GM13976 (cell line): ENCODE measurements at regions not wholly inside any gene's neighbourhood (a gene's known extent, or its start where the extent isn't known, plus 50 kb on each side); places are given as distances from the start of the nearest gene placed in this dataset.

Source experiments
- DNase-seq: peaks from one replicate; pipeline ENCODE4 v3.0.0; 2012; ENCODE audit warnings: low spot score
- in situ Hi-C: fragments of 300-500 bp; cut with MboI; formaldehyde crosslinking; loops from one replicate; pipeline ENCODE4 v1.12.0; 2022; ENCODE audit warnings: low sequenced_read_pairs, mixed read lengths, inconsistent platforms; ENCODE audit not compliant: unreplicated experiment
- TF ChIP-seq, protein P1 (sequence below): IDR thresholded peaks from 2 replicates; pipeline ENCODE4 v1.5.1; 2012; ENCODE audit warnings: borderline replicate concordance, mild to moderate bottlenecking; ENCODE audit not compliant: insufficient read depth; ENCODE audit errors: extremely low read depth, missing control alignments, control extremely low read depth

DNA sequence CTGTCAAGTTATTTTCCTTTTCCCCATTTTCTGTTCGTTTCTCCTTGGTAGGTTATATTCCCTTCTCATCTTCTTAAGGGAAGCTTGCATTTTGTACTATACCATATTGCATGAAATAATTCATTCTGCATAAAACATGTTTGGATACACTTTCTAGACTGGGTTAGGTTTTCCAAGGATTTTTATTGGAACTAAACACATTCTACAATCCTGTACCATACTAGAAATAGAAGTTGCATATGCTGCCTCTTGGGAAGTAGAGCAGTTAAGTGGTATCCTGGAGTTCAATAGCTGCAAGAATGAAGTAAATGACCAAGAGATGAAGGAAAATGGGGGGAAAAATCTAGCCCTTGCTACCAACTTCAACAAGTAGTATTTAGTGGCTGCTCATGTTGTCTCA, 393.7 kb upstream of the SLIT2 start:
- TF ChIP-seq, protein P1, sequence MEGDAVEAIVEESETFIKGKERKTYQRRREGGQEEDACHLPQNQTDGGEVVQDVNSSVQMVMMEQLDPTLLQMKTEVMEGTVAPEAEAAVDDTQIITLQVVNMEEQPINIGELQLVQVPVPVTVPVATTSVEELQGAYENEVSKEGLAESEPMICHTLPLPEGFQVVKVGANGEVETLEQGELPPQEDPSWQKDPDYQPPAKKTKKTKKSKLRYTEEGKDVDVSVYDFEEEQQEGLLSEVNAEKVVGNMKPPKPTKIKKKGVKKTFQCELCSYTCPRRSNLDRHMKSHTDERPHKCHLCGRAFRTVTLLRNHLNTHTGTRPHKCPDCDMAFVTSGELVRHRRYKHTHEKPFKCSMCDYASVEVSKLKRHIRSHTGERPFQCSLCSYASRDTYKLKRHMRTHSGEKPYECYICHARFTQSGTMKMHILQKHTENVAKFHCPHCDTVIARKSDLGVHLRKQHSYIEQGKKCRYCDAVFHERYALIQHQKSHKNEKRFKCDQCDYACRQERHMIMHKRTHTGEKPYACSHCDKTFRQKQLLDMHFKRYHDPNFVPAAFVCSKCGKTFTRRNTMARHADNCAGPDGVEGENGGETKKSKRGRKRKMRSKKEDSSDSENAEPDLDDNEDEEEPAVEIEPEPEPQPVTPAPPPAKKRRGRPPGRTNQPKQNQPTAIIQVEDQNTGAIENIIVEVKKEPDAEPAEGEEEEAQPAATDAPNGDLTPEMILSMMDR = no peak
- no peak for DNase-seq
- in situ Hi-C loops = no loop called here

DNA sequence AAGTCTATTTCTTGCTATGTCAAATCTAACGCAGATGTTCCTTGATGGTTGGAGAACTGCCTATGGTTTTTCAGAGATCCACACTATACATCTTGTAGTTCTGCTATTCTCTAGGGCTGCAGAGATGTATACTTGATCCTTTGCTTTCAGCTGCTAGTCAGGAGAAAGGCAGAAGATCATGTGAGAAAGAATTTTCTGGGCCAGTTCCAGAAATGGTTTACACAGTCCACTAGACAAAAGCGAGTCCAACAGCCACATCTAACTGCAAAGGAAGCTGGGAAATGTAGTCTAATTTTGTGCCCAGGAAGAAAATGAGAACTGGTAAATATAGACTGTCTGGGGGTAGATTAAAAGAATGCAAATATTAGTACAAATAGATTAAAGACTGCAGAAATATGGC, 394.3 kb upstream of the SLIT2 start:
- DNase-seq = no peak
- in situ Hi-C loops = no loop called here
- TF ChIP-seq, protein P1 = no peak

DNA sequence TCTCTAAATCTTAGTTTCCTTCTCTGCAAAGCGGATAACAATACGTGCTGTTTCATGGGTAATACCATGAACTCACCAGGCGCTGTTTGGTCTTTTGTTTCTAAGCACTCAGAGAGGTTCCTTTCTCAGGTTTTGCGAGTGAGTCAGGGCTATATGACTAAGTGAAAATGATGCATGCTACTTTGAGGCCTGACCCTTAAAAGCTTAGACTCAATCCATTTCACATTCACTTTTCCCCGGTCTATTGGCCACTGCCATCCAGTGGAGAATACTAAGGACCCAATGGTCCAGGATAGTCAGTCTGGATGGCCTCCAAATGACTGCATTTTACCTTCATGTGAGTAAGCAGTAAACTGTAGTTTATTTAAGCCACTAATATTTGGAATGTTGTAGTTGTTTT, 400.8 kb upstream of the SLIT2 start:
- in situ Hi-C loops = no loop called here
- TF ChIP-seq, protein P1 = no peak
- no peak for DNase-seq

DNA sequence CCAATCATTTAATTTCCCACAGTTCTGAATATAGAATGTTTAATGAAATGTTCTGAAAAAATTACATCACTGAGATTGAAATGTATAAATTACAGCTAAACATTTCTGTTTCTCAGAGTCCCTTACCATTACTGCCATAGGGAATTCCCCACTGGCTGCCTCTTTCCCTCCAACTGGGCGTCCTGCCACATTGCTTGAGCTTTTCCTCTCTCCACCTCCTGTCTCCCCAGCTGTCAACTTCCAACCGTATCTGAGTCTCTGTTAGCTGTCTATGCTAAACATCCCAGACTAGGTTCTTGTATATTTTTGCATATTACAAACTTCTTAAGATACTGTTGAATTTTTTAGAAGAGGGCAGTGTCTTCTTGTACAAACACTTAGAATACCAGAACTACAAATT, 407.3 kb upstream of the SLIT2 start:
- in situ Hi-C loops = no loop called here
- TF ChIP-seq, protein P1 = no peak
- DNase-seq = no peak

DNA sequence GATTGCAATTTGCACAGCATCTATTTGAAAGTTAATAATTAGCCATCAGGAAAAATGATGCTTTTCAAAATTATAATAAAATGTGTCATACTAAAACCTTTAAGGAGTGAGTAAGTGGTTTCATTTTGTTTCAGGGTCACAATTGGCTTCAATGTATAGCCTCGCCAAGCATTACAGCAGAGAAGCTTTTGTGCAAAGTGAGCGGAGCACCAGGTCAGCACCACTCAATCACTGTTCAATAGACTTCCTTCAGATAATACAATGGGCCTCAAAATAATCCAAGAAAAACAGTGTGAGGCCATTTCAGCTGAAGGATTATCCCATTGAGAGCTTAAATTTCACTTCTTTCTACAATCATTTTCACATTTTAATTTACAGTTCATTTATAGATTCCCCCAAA, 409.2 kb upstream of the SLIT2 start:
- TF ChIP-seq, protein P1 = no peak
- in situ Hi-C loops = no loop called here
- DNase-seq = no peak

DNA sequence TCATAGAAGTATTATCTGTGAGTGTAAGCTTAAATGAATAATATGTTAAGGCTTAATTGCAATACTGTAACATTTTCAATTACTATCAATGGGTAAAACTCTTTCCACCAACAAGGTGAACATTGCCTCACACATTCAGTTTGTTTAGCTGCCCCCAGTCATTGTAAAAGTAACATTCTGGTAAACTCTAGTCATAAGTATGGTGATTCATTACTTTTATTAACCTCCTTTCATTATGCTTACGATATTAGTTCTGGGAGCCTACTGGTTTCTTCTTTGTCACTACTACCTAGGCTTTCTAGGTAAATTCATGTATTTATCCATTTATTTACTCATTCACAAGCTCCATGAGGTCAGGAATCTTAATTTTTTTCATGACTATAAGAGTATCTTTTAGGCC, 412.8 kb upstream of the SLIT2 start:
- in situ Hi-C loops = no loop called here
- DNase-seq = no peak
- TF ChIP-seq, protein P1 = no peak

DNA sequence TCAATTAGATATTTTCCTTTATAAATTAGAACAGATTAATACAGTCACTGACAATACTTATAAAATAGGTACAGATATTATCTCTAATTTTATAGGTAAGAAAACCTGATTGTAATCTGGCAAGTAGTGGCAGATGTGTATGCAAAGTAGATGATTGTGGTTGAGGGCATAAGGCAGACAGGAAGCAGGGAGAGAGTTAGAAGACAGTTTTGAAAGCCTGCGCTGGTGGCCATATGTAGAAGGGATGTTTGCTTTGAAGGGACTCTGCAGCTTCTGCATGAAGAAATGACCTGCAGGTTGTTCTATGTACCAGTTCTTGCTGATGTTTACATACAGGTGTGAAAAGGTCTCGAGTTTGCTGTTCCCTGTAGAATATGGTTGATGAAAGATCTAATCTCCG, 416.3 kb upstream of the SLIT2 start:
- TF ChIP-seq, protein P1 = no peak
- in situ Hi-C loops = no loop called here
- DNase-seq = no peak
